HG03280 (cell line): ENCODE measurements at regions not wholly inside any gene's neighbourhood (a gene's known extent, or its start where the extent isn't known, plus 50 kb on each side); places are given as distances from the start of the nearest gene placed in this dataset.
"Not testable (repeated sequence)": the region's sequence is repeated elsewhere in the genome, so short reads cannot be mapped to it uniquely, and the experiment has no call there.

ENCODE experiments used
- ATAC-seq: cut with Tn5 transposase; IDR thresholded peaks from one replicate; pipeline ENCODE4 v1.9.1; 2021; ENCODE audit warnings: mild to moderate bottlenecking, moderate library complexity; ENCODE audit not compliant: unreplicated experiment

DNA sequence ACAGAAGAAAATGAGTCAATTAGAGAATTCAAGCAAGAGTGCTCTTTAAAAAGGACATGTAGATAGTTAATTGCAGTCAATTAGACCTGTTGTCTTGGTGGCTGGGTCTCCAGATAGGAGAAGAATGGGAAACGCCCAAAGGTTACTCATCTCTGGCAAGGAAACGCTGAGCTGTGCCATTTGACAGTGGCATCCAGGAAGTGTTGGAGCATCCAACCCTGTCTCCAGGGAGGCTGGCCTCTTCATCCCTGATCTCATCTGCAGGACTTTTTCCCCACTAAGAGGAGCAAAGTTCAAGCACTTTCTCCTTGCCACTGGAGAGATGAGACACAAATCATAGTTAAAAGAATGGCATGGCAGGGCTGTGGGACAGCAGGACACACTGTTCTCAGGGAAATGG is 111.7 kb upstream of the MSX2 start:
- ATAC-seq, result no peak

DNA sequence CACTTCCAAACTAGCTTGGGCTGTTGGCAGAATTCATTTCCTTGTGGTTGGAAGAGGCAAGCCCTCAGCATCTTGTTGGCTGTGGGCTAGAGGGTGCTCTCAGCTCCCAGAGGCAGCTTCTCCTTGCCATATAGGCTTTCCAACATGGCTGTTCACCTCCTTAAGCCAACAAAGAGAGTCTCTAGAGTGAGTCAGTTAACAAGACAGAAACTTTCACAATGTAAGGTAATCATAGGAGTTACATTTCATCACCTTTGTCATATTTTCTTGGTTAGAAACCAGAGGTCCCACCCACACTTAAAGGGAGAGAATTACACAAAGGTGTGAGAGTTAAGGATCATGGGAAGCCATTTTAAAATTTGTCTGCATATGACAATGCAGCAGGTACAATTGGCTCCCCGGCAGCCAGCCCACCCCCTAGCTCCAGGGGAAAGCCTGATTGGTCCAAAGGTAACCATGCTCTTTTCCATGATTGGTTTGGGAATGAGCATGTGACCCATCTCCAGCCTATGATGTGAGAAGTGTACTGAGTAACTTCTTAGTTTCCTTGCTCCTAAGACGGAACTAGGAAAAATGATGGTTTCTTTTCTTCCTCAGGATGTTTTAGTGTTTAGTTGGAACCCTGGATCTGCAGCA is 109.8 kb upstream of the MSX2 start:
- no peak for ATAC-seq

DNA sequence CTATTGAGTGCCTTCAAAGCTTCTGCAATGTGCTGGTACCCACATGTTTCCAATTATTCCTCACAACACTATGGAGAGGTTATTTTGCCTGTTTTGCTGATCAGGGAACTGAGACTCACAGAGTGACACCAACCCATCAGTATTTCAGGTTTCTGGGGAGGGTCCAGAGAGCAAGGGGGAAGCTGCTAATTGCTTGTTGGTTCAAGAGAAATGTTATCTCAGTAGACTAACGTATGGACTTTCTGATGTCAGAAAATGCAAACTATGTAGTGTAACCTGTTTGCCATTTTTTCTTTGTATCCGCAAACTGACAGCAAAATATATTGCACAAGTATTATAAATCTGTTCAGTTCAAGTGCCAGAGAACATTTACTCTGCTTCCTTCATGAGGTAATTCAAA is 108.3 kb upstream of the MSX2 start:
- no peak for ATAC-seq

DNA sequence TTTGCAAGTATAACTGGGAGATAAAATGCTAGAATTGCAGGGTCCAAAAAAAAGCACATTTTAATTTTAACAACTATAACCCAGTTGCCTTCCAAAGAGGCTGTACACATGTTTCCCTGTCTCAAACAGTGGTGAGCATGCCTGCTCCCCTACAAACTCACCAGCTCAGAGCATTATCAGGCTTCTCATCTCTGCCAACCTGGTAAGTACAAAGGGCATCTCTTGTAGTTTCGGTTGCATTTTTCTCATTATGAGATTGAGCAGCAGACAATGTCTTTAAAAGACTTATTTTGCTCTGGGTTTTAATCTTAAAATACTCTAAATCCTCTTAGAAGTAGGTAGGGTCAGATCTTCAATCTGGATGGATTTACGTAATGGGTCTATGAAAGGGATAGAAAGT is 107.1 kb upstream of the MSX2 start:
- no peak for ATAC-seq

DNA sequence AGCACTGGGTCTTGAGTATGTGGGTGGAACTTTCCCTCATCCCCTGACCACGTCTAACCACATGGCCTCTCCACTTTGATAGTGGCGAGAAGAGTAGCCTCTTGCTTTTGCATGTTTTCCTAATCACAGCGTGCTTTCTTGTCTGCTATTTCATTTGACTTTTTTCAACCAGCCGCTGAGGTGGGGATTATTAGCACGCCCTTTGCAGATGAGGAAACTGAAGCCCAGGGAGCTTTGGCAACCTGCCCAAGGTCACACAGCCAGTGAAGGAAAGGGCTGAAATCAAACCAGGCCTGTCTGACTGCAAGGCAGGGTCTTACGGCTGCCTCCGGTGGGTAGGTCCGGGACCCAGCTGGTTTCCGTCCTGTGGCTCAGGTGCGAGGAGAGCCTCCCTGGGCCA is 106.5 kb upstream of the MSX2 start:
- ATAC-seq, result no peak

DNA sequence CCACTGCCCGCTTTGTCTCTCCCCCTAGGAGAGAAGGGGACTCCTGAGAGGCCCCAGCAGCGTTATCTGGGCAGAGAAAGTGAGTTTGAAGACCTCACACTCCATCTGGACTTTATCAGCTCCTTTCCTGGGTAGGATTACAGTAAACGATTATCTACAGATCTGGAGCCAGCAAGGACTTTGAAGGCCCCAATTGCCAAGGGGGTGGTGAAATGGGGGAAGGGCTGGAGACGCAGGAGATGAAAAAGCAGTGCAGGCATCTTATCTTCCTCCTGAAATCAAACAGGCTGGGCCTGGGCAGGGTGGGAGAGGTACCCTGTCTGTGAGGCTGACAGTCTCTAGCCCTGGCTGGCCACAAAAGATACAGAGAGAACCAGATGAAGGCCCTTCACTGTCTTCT is 105.8 kb upstream of the MSX2 start:
- no peak for ATAC-seq

DNA sequence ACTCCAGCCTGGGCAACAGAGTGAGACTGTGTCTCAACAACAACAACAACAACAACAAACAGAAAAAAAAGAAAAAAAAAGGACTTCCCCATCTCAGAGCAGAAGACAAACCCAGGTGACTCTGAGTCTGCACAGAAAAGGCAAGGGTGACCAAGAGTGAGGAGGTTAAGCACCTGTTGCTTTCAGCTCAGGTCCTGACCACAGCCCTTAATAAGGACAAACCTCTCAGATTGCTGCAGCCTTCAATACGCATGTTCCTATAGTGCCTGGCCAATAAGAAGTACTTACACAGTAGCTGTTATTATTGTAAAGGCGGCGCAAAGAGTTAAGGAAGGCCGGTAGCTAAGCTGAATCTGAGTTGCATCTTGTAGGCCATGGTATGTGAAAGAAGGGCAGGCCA is 102.3 kb upstream of the MSX2 start:
- ATAC-seq, result no peak

DNA sequence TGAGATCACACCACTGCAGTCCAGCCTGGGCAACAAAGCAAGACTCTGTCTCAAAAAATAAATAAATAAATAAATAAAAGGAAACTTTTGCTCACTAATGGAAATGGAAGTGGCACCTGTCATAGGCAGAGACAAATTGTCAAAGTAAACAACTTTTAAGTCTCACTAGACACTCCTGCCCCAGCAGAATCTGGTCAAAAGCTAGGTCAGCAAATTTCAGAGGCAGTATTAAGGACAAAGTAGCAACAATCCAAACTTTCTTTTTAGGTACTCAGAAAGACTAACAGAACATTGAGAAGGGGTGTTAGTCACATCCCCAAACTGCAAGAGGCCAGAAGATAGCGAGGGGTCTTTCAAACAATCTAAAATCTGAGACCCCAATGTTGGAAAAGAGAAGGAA is 101.4 kb upstream of the MSX2 start:
- ATAC-seq, result no peak

DNA sequence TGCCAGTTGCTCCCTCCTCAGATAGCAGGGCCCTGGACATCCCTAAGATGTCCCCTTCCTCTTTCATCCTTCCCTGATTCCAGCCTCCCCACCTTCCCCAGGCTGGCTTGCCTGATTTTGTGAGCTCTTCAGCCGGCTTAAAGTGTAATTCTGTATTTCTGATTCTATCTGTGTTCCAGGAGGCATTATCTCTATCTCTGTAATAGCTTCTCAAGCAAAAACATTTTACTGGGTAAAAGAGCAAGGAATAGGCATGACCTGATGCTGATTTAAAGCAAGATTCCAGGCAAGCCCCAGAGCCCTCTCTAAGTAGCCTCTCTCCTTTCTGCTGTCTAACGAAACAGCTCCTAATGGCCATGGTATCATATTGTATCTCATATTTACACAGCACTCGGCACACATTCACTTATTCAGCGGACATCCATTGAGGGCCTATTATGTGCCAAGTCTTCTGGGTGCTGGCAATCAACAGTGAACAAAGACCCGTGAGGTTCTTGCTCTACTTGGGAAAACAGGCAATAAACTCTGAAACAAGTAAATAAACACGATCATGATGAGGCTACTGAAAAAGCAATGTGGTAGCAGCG is 100.9 kb upstream of the MSX2 start:
- ATAC-seq, result no peak

DNA sequence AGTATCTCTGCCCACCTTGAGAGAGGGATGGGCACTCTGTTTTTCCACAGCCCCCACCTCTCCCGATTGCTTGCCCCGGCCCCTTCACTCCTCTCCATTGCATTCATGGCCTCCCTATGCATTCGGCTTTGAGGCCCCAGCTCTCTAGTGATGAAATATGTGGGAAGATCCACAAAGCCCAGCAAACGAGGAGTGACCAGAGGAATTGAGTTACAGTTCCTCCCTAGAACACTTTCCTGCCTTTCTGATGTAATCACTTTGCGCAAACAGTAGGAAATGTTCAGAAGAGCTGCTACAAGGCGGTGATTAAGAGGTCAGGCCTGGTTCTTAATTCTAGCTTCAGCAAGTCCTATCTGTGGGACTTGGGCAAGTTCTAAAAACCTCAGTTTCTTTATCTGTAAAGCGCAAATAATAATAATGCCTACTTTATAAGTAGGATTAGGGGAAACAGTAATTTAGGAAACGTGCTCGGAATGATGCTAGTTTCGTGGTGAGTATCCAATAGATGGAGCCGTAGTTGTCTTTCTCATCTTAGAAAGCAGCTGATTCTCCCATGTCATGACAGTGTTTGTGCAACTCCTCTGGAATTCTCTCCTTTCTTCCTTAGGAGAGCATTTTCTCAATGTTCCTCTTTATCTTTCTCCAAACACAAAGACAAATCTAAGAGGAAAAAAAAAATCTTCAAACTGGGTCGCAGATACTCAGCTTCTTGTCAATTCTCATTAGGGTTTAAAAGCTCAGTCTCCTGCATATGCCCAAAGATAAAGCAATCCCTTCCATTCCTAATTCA is 99.5 kb upstream of the MSX2 start:
- ATAC-seq, result no peak

DNA sequence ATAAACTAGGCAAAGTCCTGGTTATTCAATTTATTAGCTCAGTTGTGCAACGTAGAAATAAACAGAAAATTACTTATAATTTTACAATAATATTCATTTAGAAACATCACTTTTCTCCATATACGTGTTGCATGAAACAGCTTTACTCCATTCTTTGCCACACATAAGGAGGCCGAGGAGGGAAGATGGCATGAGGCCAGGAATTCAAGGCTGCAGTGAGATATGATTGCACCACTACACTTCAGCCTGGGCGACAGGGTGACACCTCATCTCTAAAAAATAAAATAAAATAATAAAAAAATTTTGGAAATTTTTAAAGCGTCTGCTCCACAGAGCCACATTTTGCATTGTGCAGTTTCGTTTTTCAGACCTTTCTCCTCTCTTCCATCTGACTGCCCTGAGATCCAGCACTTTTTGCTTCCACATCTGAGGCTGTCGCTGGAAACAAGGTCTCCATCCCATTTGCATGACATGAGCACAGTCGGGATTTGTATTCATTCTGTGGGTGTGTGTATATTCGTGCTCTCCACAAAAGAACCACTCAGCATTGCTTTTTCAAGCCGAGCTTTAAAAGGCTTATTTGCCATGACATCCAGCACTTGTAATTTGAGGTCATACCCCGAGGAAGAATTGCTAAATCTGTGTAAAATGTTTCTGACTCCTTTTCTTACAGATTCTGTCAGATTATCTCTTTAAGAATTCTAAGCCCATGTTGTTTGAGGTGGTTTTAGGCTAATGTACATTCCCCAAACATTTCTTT is 98.6 kb upstream of the MSX2 start:
- no peak for ATAC-seq

DNA sequence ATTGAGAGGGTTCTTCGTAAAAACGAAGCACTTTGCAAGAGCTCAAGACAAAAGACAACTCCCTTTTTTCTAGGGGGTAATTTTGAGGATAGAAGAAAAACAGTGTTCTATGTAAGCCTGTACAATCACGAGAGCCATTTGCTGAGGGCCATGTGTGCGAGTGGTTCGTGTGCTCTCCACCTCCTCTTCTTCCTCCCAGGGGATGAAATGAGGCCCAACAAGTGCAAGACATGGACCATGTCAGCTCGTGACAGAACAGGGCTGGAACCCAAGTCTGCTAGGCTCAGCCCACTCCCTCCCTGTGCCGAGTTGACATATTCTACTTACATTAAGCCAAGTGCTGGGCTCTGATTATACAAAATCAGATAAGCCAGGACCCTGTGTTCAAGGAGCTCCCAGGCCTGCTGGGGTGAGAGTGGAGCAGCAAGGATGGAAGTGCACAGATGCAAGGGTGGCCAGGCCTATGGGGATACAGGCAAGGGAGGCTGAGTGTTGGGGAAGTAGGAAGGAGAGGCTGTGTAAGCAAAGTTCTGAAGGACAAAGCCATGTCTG is 97.9 kb upstream of the MSX2 start:
- ATAC-seq, result no peak

DNA sequence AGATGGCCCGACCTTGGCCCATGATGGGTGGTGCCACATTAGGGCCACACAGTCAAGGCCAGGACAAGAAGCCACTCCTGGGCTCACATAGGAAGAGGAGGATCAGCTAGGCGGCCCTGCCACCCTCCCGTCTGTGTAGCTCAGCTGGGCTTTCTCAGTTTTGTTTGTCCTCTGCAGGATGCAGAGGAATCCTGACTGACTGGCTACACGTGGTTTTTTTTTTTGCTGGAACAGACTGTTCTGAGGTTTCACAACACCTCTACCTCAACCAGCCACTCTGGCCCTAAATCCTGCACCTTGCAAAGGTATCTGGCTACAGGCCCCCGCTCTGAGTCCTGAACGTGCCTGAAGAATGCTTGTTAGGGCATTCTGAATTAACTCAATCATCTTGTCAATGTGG is 88.3 kb upstream of the MSX2 start:
- ATAC-seq, result no peak

DNA sequence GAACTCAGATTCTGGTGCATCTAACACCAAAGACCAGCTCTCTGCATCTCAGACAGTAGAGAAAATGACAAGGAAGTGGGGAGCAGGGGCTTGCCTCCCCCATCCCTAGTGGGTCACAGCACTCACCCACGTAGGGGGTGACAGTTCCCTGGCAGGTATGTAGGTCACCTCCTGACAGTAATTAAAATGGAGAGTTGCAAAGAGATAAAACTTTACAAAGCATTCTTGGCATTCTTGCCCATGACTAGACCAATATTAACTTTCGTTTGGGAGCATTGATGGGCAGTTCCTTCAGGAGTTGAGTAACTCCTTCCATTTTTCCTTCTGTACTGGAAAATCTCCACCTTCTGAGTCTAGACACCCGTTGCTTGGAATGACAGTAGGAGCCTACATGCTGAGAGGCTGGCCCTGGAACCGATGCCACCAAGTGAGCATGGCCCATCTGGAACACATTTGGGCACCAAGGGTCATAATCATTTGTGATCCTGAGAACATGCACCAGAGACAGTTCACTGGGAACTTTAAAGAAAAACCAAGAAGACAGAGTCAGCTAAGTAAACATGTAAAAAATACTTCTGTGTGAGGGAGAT is 81.5 kb upstream of the MSX2 start:
- ATAC-seq, result no peak

DNA sequence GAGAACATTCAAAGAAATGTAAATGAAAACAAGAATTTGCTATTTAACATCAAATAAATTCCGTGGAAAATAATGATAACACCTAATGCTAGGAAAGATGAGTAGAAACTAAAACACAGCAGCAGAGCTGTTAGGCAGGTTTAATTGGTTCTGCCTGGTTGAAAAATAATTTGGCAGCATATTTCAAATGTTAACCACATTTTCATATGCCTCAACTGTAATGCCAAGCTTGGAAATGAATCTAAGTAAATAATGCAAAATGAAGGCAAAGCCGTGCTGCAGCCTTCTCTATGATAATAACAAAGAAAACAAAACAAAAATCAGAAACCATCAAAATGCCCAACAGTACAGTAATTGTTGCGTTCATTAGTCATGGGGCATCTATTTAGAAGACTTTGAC is 79.9 kb upstream of the MSX2 start:
- no peak for ATAC-seq

DNA sequence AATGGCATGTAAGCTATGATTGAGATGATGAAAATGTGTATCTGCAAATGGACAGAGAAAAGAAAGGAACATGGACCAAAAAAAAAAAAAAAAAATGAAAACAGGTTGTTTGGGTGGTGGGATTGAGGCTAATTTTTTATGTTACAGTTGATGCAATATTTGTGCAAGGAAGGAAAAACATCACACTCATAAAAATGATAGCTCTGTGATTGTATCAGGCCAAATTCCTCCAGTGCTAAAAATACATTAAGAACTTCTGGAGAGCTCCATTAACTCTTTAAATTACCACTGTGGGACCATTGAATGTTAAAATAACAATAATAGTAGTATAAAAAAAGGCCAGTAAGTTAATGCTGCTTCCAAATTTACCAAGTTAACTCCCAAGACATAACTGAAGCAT is 79.5 kb upstream of the MSX2 start:
- ATAC-seq, result no peak

DNA sequence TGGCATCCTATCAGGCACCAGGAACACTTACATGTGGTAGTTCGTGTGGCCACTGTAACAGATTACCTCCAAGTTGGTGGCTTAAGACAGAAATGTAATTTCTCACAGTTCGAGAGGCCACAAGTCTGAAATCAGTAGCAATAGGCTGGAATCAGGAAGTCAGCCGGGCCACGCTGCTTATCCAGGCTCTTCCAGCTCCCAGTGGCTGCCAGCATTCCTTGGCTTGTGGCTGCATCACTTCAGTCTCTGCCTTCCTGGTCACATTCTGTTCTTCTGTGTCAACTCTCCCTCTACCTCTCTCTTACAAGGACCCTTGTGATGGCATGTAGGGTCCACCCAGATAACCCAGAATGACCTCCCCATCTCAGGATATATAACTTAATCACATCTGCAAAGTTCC is 78.7 kb upstream of the MSX2 start:
- ATAC-seq, result no peak

DNA sequence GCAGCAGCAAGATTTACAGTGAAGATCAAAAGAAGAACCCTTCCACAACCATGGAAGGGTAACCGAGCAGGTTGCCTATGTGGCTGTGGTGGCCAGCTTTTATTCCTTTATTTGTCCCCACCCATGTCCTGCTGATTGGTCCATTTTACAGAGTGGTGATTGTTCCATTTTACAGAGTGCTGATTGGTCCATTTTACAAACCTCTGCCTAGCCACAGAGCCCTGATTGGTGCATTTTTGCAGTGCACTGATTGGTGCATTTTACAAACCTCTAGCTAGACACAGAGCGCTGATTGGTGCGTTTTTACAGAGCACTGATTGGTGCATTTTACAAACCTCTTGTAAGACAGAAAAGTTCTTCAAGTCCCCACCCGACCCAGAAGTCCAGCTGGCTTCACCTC is 75.8 kb upstream of the MSX2 start:
- ATAC-seq, result not testable (repeated sequence)

DNA sequence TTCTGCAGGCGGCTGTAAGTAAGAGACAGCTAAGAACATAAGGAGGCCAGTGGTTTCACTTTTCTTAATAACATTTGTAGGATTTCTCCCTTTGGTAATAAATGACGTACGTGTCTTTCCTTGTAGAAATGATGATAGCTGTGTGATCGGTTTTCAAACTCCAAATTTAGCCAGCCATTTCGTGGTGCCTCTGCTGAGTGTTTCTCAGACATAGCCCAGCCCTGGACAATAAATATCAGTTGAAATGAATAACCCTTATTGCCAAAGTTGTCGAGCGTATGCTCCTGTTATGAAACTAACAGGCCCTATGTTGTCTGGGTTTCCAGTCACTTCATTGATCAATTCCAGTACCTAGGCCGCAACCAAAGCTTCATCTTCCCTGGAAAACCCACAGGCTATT is 75.0 kb upstream of the MSX2 start:
- no peak for ATAC-seq

DNA sequence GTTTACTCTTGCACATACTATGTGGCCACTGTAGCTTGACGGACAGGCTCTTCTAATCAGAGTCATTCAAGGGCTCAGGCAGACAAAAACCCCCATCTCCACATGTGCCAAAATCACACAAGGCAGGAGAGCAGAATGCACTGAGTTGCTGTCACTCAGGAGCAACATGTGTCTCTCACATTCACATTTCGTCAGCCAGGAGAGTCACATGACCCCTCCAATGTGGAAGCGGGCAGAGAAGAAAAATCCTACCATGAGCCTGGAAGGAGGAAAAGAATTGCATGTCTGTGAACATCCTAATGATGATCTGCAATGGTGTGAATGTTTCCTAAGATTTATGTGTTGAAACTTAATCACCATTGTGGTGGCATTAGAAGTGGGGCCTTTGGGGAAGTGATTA is 69.9 kb upstream of the MSX2 start:
- no peak for ATAC-seq

DNA sequence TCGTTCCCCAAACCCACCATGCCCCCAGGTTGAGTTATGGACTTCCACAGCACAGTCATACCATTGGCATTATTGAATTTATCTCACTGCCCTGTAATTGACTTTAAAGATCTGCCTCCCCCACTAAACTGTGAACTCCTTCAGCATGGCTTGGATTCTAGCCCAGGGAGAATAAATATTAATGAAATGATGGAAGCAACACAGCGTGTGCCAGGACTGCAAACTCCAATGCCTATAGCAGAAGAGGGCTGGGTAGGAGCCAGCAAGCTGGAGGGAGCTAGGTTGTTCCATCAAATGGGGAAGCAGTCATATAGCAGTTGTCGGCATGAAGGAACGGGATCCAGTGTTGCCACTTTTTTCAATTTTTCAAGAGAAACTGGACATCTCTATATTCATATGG is 69.0 kb upstream of the MSX2 start:
- no peak for ATAC-seq
